COR-L47 (cell line): ENCODE measurements at regions not wholly inside any gene's neighbourhood (a gene's known extent, or its start where the extent isn't known, plus 50 kb on each side); places are given as distances from the start of the nearest gene placed in this dataset.

Source experiments
- DNase-seq: peaks from one replicate; lab custom pipeline; 2025; lab: John Stamatoyannopoulos, UW

DNA sequence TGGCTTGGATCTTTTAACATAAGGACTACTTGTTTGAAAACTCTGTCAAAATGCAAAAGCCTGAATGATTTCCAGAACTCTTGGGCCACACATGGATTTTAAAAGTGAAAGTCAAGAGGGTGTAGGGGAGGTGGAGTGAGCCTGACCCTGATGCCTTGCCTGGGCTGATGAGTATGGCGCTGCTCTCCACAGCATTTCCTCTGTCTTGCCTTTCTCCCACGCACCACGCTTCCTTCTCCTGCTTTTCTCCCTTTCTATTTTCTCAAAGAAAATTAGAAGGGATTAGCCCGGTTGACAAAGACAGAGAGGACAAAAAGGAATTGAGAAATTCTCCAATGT, 207.0 kb upstream of the CCDC68 start:
- DNase-seq: no peak

GRCh38 chr18:55163550-55163949, 204.3 kb upstream of the CCDC68 start:
- DNase-seq: no peak

- DNase-seq: no peak
These were observed 202.7 kb upstream of the CCDC68 start for GRCh38 chr18:55161916-55162315.

DNA sequence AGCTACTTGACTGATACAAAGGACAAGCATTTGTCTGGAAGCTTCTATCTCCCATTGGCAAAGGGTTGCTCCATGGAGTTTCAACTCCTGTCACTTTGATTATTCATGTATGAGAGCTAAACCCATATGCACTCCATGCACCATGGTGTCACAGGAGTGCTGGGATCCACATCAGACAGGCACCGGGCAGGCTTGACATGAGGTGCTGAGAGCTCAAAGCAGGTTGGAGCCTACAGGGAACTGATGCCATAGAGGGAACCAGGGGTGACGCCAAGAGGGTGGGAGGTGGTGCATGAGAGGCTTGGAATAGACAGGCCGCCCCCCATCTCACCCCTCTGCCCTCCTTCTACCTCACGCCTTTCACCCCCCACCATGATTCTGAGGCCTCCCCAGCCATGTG, 199.8 kb upstream of the CCDC68 start:
- no peak for DNase-seq

- DNase-seq: no peak
These were observed 199.3 kb upstream of the CCDC68 start for GRCh38 chr18:55158570-55158969.

DNA sequence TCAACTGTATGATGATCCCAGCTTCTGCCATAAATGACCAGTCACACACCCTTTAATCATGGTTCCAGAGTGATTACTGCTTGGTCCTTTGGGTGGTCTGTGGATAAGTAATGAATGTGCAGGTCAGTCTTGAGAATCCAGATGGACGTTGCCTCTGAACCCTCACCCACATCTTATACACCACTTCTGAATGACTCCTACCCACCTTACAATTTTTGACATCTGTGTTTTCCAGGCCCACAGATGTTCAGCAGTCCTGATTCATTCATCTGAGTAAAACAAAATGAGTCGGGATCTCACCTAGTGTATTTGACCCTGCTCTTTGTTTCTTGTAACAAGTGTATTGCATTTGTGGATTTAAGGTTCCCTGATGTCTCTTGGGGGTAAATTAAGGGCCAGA, 194.1 kb upstream of the CCDC68 start:
- no peak for DNase-seq

- DNase-seq: no peak
These were observed 193.5 kb upstream of the CCDC68 start for GRCh38 chr18:55152801-55153200.

- DNase-seq: no peak
These were observed 190.7 kb upstream of the CCDC68 start for GRCh38 chr18:55149994-55150393.

- DNase-seq: no peak
These were observed 188.5 kb upstream of the CCDC68 start for GRCh38 chr18:55147791-55148190.

DNA sequence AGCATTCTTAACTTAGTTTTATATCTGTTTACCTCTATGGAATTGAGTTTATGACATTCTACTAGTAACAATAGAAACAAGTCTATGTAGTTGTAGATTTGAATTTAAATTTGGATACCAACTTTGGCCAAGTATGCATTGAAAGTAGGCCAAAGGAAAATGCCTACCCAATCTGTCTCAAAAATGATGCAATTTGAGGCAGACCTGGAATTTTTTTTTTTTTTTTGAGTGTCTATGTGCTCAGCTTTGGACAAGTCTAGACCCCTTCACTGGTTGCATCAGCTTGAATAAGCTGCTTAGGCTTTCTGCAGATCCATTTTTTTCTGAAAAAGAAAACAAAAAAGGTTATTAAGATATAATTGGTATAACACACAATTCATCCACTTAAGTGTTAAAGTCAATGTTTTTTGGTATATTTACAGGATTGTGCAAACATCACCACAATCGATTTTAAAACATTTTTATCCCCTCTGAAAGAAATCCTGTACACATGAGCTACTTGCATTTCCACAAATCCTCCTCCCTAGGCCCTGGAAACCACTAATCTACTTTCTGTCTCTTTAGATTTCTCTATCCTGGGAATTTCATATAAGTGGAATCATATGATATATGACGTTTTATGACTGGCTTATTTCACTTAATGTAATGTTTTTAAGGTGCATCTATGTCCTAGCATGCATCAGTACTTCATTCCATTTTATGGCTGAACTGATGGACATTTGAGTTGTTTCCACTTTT, 185.1 kb upstream of the CCDC68 start:
- no peak for DNase-seq

DNA sequence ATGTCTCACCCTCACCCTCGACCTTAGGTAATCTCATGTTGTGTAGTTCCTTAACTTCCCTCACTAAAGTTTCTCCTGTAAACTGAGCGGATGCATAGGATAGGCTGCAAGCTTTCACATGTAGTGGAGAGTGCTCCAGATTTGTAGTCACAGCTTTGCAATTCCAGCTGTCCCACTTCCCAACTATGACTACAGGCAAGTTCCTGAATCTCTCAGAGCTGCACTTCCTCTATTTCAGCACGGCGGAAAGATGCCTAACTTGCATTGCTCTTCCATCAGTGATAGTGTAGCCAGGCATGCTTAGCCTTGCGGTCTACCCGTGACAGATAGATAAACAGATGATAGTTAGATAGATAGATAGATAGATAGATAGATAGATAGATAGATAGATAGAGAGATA, 183.1 kb upstream of the CCDC68 start:
- DNase-seq: no peak

GRCh38 chr18:55141318-55141717, 182.1 kb upstream of the CCDC68 start:
- no peak for DNase-seq

DNA sequence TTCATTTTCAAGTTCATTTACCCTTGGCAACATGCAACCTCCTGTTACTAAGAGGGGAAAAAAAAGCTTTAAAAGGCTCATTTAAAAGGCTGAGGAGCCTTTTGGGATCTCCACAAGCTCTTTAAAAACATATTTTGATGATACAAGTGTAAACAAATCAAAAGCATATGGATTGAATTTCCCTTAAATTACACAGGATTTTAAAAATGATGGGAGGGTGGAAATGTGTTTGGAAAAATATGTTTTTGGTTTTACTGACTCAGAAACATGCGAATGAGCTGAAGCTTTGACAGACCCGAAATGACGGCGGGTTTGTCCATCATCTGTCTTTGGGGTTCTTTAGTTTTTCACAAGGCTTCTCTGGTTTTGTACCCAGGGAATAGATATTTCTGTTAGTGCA, 180.6 kb upstream of the CCDC68 start:
- no peak for DNase-seq

DNA sequence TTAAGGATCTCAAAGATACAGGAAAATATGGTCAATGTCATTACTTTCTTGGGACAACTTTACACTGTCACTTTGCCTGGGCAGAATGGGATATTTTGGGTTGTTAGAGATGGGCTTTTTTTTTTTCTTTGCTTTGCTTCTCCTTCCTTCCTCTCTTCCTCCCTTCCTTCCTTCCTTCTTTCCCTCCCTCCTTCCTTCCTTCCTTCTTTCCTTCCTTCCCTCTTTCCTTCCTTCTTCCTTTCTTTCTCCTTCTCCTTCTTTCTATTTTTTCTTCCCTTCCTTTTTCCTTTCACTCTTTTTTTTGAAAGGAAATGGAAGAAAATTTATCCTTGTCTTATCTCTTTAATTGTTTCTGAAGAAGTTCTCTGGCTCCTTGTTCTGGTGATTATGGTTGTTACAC, 180.0 kb upstream of the CCDC68 start:
- DNase-seq: no peak

DNA sequence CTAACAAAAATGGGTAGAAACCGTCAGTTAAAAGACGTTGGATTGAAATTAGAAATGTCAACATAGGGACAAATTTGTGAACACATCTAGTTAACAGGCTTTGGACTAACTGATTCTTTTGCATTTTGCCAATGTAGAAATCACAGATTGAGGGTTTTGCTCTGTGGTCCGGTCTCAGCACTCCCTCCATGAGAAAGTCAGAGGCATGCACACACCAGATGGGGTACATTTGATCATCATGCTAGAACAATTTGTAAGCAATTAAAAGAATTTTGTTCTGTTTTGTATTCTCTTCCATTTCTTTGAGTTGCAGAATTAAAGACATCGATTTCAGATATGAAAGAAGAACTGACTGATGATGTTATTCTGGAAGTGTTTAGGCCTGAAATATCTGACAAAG, 179.1 kb upstream of the CCDC68 start:
- DNase-seq: no peak

GRCh38 chr18:55137602-55138001, 178.3 kb upstream of the CCDC68 start:
- DNase-seq: no peak

DNA sequence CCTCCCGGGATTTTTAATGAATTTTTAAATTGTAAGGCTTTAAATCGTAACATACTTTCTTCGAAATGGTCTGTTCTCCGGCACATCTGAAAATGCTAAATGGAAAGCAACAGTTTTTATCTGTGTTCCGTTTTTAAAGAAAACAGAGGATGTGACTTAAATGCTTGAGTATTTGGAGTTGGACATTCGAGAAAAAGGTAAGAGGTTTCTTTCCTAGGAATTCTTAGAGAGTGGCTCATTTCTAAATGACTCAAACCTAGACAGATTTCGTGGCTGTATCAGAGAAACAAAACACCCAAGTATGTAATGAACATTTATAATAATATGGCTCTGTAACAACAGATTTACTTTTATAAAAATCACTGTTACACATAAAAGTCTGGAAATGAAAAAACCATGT, 177.6 kb upstream of the CCDC68 start:
- DNase-seq: no peak

GRCh38 chr18:55136258-55136657, 177.0 kb upstream of the CCDC68 start:
- DNase-seq: no peak

DNA sequence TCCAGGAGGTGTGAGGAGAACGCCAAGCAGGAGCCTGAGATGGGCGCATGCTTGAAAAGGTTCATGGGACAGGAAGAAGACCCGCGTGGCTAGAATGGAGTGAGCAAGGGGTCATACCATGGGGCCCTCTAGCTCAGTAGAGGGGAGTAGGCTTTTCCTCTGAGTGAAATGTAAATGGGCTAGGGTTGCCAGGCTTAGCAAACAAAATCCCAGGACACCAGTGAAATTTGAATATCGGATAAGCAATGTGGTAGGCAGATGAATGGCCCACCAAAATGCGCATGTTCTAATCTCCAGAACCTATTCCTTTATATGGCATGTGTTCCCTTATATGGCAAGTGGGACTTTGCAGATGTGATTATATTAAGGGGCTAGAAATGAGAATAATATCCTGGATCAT, 174.1 kb upstream of the CCDC68 start:
- no peak for DNase-seq

DNA sequence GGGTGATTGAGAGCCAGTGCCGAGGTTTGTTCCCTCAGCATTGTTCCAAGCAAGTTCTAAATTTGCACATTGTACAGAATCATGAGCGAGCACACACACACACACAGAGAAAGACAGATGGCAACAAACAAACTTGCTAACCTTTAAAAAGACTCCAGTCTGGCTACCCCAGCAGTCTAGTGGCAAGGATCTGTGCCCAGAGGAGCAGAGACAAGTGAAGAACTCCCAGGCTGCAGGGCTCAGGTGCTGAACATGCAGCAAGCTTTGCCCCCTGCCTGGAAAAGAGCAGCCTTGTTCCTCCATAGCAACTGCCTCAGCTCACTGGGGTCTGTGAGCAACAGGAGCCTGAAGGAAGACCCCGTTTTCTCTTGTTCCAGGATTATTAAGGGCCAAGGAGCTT, 169.2 kb upstream of the CCDC68 start:
- no peak for DNase-seq

DNA sequence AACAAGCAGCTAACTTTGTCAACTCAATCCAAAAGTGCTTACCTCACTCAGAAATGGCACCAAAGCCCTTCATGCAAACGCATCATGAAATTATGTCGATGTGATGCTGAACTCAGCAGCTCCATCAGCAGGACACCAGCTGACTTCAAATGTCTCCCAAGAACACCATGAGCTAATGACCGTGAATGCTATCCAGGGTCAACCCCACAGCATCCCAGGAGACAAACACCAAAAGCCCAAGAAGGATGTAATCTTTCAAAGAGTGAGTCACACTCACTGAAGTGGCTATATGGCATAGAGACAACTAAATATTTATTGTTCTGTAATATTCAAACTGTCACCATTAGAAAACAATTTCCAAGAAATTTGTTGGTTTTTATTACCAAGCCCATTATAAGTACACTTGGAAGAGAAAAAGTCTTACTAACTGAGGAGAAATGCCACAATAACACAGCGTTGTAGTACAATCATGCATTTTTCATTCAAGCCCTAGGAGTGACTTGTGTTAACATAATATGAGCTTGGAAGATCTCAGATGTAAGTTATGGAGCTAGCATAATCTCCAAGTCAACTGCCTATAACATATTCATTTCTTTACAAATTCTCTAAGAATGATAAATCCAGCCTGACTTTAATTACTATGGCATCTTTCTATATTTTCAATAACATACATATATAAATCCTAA, 165.0 kb upstream of the CCDC68 start:
- no peak for DNase-seq

DNA sequence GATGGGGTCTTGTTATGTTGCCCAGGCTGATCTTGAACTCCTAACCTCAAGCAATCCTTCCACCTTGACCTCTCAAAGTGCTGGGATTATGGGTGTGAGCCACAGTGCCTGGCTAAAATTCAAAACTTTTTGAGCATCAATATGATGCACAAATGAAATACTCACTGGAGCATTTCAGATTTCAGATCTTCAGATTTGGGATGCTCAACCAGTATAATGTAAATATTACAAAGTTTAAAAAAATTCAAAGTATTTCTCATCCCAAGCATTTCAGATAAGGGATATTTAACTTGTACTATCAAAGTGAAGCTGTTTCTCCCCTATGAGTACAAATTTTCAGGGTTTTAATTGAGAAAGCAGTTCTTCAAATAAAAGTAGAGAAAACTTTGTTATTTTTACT, 164.1 kb upstream of the CCDC68 start:
- no peak for DNase-seq

GRCh38 chr18:55121397-55122170, 162.3 kb upstream of the CCDC68 start:
- DNase-seq: no peak
